ENCODE measurements at regions not wholly inside any gene's neighbourhood (a gene's known extent, or its start where the extent isn't known, plus 50 kb on each side); places are given as distances from the start of the nearest gene placed in this dataset.
"Not testable (repeated sequence)": the region's sequence is repeated elsewhere in the genome, so short reads cannot be mapped to it uniquely, and the experiment has no call there.

- no peaks in the 10 kb centered on the region for H3K27me3 ChIP-seq (ENCODE audit: control insufficient read depth, insufficient read depth, low read length)
- H3K4me3 ChIP-seq (ENCODE audit: low read length), result no peak overlapping the region
- no peak for DNase-seq
- no peaks in the 10 kb centered on the region for H3K9me3 ChIP-seq (ENCODE audit: control insufficient read depth, low read depth, low read length)
- 100% methylated on average over 1 of the region's 2 CpGs for WGBS (ENCODE audit: insufficient coverage, low lambda C conversion rate)
- no peaks in the 10 kb centered on the region for H3K4me1 ChIP-seq (ENCODE audit: control insufficient read depth, insufficient read depth, low read length)
- no peaks in the 10 kb centered on the region for H3K36me3 ChIP-seq (ENCODE audit: control insufficient read depth, insufficient read depth, low read length)
- no peak overlapping the region for H3K27ac ChIP-seq (ENCODE audit: low read length)
These were observed 687.8 kb downstream of the NUP35 start for GRCh38 chr2:183812091-183812490.

DNA sequence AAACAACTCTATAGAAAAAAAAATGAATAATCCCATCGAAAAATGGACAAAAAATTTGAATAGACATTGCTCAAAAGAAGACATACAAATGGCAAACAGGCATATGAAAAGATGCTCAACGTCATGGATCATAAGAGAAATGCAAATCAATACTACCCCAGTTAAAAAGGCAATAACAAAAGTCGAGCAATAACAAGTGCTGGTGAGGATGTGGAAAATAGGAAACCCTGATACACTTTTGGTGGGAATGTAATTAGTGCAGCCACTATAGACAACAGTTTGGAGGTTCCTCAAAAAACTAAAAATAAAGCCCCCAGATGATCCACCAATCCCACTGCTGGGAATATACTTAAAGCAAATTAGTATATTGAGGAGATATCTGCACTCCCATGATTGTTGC, 701.5 kb downstream of the NUP35 start:
- 93% methylated on average over 2 of the region's 3 CpGs for WGBS (ENCODE audit: insufficient coverage, low lambda C conversion rate)
- Histone ChIP-seq H3K9me3 (ENCODE audit: control insufficient read depth, low read depth, low read length) (no peaks in the 10 kb centered on the region), H3K27me3 (ENCODE audit: control insufficient read depth, insufficient read depth, low read length) (no peaks in the 10 kb centered on the region), H3K4me3 (ENCODE audit: low read length) (no peak overlapping the region), H3K4me1 (ENCODE audit: control insufficient read depth, insufficient read depth, low read length) (no peaks in the 10 kb centered on the region), H3K27ac (ENCODE audit: low read length) (no peak overlapping the region), H3K36me3 (ENCODE audit: control insufficient read depth, insufficient read depth, low read length) (no peaks in the 10 kb centered on the region)
- no peak for DNase-seq

DNA sequence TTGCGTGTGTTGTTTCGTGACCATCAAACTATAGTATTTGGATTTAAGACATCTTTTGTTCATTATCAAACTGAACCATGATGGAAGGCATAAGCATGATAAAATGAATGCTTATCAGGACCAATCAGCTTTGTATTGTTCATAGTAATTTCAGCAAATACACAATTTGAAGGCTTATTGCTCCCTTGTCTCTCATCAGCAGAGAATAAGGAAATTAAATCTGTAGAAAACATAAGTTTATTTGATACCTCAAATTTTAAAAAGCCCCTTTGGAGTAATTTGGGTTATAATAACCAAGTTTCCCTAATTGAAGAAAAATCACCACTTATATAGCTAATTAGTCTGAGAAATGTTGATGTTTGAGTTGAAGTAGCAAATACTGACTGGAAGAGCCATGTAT, 705.7 kb downstream of the NUP35 start:
- no CpG with 5 or more reads among the region's 2 CpGs for WGBS (ENCODE audit: insufficient coverage, low lambda C conversion rate)

GRCh38 chr2:183837157-183837556, 712.9 kb downstream of the NUP35 start:
- no peaks in the 10 kb centered on the region for H3K27me3 ChIP-seq (ENCODE audit: control insufficient read depth, insufficient read depth, low read length)
- no peaks in the 10 kb centered on the region for H3K9me3 ChIP-seq (ENCODE audit: control insufficient read depth, low read depth, low read length)
- no peaks in the 10 kb centered on the region for H3K4me1 ChIP-seq (ENCODE audit: control insufficient read depth, insufficient read depth, low read length)
- WGBS (ENCODE audit: insufficient coverage, low lambda C conversion rate), result no CpG with 5 or more reads among the region's 2 CpGs
- DNase-seq, result no peak
- H3K4me3 ChIP-seq (ENCODE audit: low read length), result no peak overlapping the region
- no peaks in the 10 kb centered on the region for H3K36me3 ChIP-seq (ENCODE audit: control insufficient read depth, insufficient read depth, low read length)
- H3K27ac ChIP-seq (ENCODE audit: low read length), result no peak overlapping the region

More for the DNA sequence above, 705.7 kb downstream of the NUP35 start:
- H3K27ac ChIP-seq (ENCODE audit: low read length), result no peak overlapping the region
- no peaks in the 10 kb centered on the region for H3K9me3 ChIP-seq (ENCODE audit: control insufficient read depth, low read depth, low read length)
- H3K27me3 ChIP-seq (ENCODE audit: control insufficient read depth, insufficient read depth, low read length), result no peaks in the 10 kb centered on the region
- no peaks in the 10 kb centered on the region for H3K4me1 ChIP-seq (ENCODE audit: control insufficient read depth, insufficient read depth, low read length)
- H3K4me3 ChIP-seq (ENCODE audit: low read length), result no peak overlapping the region
- H3K36me3 ChIP-seq (ENCODE audit: control insufficient read depth, insufficient read depth, low read length), result no peaks in the 10 kb centered on the region
- no peak for DNase-seq

GRCh38 chr2:183838295-183838694, 714.1 kb downstream of the NUP35 start:
- Histone ChIP-seq H3K4me3 (ENCODE audit: low read length) (no peak overlapping the region), H3K27me3 (ENCODE audit: control insufficient read depth, insufficient read depth, low read length) (no peaks in the 10 kb centered on the region), H3K36me3 (ENCODE audit: control insufficient read depth, insufficient read depth, low read length) (no peaks in the 10 kb centered on the region), H3K4me1 (ENCODE audit: control insufficient read depth, insufficient read depth, low read length) (no peaks in the 10 kb centered on the region), H3K27ac (ENCODE audit: low read length) (no peak overlapping the region), H3K9me3 (ENCODE audit: control insufficient read depth, low read depth, low read length) (no peaks in the 10 kb centered on the region)
- WGBS (ENCODE audit: insufficient coverage, low lambda C conversion rate), result no CpG with 5 or more reads among the region's 5 CpGs
- DNase-seq, result no peak

DNA sequence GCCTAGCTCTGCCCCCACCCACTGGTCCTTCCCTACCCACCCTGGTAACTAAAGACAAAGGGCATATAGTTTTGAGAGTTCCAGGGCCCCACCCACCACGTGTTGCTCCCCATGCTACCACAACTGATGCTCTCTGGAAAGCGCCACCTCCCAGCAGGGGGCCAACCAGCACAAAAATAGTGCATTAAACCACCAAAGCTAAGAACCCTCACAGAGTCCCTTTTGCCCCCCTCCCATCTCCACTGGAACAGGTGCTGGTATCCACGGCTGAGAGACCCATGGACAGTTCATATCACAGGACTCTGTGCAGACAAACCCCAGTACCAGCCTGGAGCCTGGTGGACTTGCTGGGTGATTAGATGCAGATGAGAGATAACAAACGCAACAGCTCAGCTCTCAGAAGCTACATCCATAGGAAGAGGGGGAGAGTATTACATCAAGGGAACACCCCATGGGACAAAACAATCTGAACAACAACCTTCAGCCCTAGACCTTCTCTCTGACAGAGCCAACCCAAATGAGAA, 715.9 kb downstream of the NUP35 start:
- no peaks in the 10 kb centered on the region for H3K27me3 ChIP-seq (ENCODE audit: control insufficient read depth, insufficient read depth, low read length)
- H3K4me3 ChIP-seq (ENCODE audit: low read length), result no peak overlapping the region
- no CpG with 5 or more reads among the region's 4 CpGs for WGBS (ENCODE audit: insufficient coverage, low lambda C conversion rate)
- no peak overlapping the region for H3K27ac ChIP-seq (ENCODE audit: low read length)
- no peaks in the 10 kb centered on the region for H3K9me3 ChIP-seq (ENCODE audit: control insufficient read depth, low read depth, low read length)
- H3K36me3 ChIP-seq (ENCODE audit: control insufficient read depth, insufficient read depth, low read length), result no peaks in the 10 kb centered on the region
- no peak for DNase-seq
- H3K4me1 ChIP-seq (ENCODE audit: control insufficient read depth, insufficient read depth, low read length), result no peaks in the 10 kb centered on the region

GRCh38 chr2:183849826-183850225, 725.6 kb downstream of the NUP35 start:
- DNase-seq; H3K27me3 ChIP-seq (ENCODE audit: control insufficient read depth, insufficient read depth, low read length); H3K9me3 ChIP-seq (ENCODE audit: control insufficient read depth, low read depth, low read length); H3K4me3 ChIP-seq (ENCODE audit: low read length); H3K4me1 ChIP-seq (ENCODE audit: control insufficient read depth, insufficient read depth, low read length); H3K36me3 ChIP-seq (ENCODE audit: control insufficient read depth, insufficient read depth, low read length); H3K27ac ChIP-seq (ENCODE audit: low read length): not testable (repeated sequence)
- no CpG with 5 or more reads among the region's 11 CpGs for WGBS (ENCODE audit: insufficient coverage, low lambda C conversion rate)

DNA sequence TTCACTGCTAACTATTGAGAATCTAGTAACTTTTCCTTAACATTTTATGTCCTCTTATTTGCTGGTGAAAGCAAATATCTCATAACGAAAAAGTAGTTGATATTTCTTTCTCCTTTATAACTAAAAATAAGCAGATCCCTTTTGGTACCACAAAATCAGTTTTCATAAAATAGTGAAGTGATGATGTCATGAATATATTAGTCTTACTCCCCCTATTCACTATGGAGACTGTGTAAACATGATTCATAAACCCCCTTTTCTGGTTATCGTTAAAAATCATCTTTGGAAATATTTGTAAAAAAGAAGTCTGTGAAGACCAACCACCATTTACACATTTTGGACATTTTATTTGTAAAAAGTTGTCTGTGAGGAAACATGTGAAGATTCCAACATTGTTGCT, 734.9 kb downstream of the NUP35 start:
- Histone ChIP-seq H3K4me1 (ENCODE audit: control insufficient read depth, insufficient read depth, low read length) (no peaks in the 10 kb centered on the region), H3K27ac (ENCODE audit: low read length) (no peak overlapping the region), H3K36me3 (ENCODE audit: control insufficient read depth, insufficient read depth, low read length) (no peaks in the 10 kb centered on the region), H3K9me3 (ENCODE audit: control insufficient read depth, low read depth, low read length) (no peaks in the 10 kb centered on the region), H3K4me3 (ENCODE audit: low read length) (no peak overlapping the region), H3K27me3 (ENCODE audit: control insufficient read depth, insufficient read depth, low read length) (no peaks in the 10 kb centered on the region)
- 100% methylated on average over 1 of the region's 2 CpGs for WGBS (ENCODE audit: insufficient coverage, low lambda C conversion rate)
- no peak for DNase-seq

GRCh38 chr2:183866666-183867065, 731.7 kb upstream of the ZNF804A start:
- Histone ChIP-seq H3K4me1 (ENCODE audit: control insufficient read depth, insufficient read depth, low read length) (no peaks in the 10 kb centered on the region), H3K9me3 (ENCODE audit: control insufficient read depth, low read depth, low read length) (no peaks in the 10 kb centered on the region), H3K4me3 (ENCODE audit: low read length) (no peak overlapping the region), H3K36me3 (ENCODE audit: control insufficient read depth, insufficient read depth, low read length) (no peaks in the 10 kb centered on the region), H3K27ac (ENCODE audit: low read length) (no peak overlapping the region), H3K27me3 (ENCODE audit: control insufficient read depth, insufficient read depth, low read length) (no peaks in the 10 kb centered on the region)
- WGBS (ENCODE audit: insufficient coverage, low lambda C conversion rate), result no CpG with 5 or more reads among the region's 2 CpGs
- DNase-seq, result no peak

- Histone ChIP-seq H3K9me3 (ENCODE audit: control insufficient read depth, low read depth, low read length) (no peaks in the 10 kb centered on the region), H3K36me3 (ENCODE audit: control insufficient read depth, insufficient read depth, low read length) (no peaks in the 10 kb centered on the region), H3K4me3 (ENCODE audit: low read length) (no peak overlapping the region), H3K27me3 (ENCODE audit: control insufficient read depth, insufficient read depth, low read length) (no peaks in the 10 kb centered on the region), H3K4me1 (ENCODE audit: control insufficient read depth, insufficient read depth, low read length) (no peaks in the 10 kb centered on the region), H3K27ac (ENCODE audit: low read length) (no peak overlapping the region)
- WGBS (ENCODE audit: insufficient coverage, low lambda C conversion rate), result no CpG with 5 or more reads among the region's 5 CpGs
- DNase-seq, result no peak
These were observed 731.1 kb upstream of the ZNF804A start for GRCh38 chr2:183867206-183867605.

DNA sequence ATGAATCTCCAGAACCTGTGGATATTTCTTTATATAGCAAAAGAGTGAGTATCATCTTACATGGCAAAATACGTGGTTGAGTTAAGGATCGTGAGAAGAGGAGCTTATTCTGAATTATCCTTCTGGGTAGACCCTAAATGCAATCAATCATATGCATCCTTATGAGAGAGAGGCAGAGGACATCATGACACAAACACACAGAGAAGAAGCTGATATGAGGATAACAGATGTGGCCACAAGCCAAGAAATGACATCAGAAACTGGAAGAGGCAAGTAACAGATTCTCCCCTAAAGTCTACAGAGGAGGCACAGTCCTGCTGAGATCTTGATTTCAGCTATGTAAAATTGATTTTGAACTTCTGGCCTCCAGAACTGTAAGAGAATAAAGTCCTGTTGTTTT, 730.2 kb upstream of the ZNF804A start:
- H3K4me1 ChIP-seq (ENCODE audit: control insufficient read depth, insufficient read depth, low read length), result no peaks in the 10 kb centered on the region
- no peaks in the 10 kb centered on the region for H3K36me3 ChIP-seq (ENCODE audit: control insufficient read depth, insufficient read depth, low read length)
- no peak overlapping the region for H3K27ac ChIP-seq (ENCODE audit: low read length)
- H3K27me3 ChIP-seq (ENCODE audit: control insufficient read depth, insufficient read depth, low read length), result no peaks in the 10 kb centered on the region
- DNase-seq, result no peak
- WGBS (ENCODE audit: insufficient coverage, low lambda C conversion rate), result 84% methylated on average over 2 of the region's 2 CpGs
- H3K4me3 ChIP-seq (ENCODE audit: low read length), result no peak overlapping the region
- H3K9me3 ChIP-seq (ENCODE audit: control insufficient read depth, low read depth, low read length), result no peaks in the 10 kb centered on the region

Measured in large intestine (tissue), 3 donors.